ENCODE measurements at regions not wholly inside any gene's neighbourhood (a gene's known extent, or its start where the extent isn't known, plus 50 kb on each side); places are given as distances from the start of the nearest gene placed in this dataset.

GRCh38 chr13:65594298-65594781, 1635.8 kb downstream of the PCDH9 start:
- H4K91ac ChIP-seq (ENCODE audit: insufficient read length, low read depth, low read length), result no peak overlapping the region
- H3K27me3 Mint-ChIP-seq (ENCODE audit: low read depth), result peaks cover 7% of the 10 kb centered on the region; the same call in 1 of the 2 replicates
- TF ChIP-seq CTCF (conservative IDR thresholded peaks at IDR 0.05), result no peak
- no peak overlapping the region for H3K56ac ChIP-seq (ENCODE audit: insufficient read length, low read depth, low read length)
- no peak overlapping the region for H2AFZ ChIP-seq (ENCODE audit: low read length)
- H3K18ac ChIP-seq (ENCODE audit: insufficient read length, low read depth, low read length), result no peak overlapping the region
- H3T11ph ChIP-seq (ENCODE audit: low read length), result no peak overlapping the region
- H3K4me2 ChIP-seq (ENCODE audit: insufficient read depth, insufficient read length, low read length), result no peak overlapping the region
- no peak overlapping the region for H4K8ac ChIP-seq (replicated peaks; ENCODE audit: insufficient read length, low read depth, low read length)
- H2BK20ac ChIP-seq (ENCODE audit: low read depth, low read length, poor library complexity, severe bottlenecking), result no peak overlapping the region
- no peak overlapping the region for H3K14ac ChIP-seq (ENCODE audit: insufficient read depth, low read length)
- H3K9me3 ChIP-seq (ENCODE audit: control insufficient read depth, low read depth, low read length), result no peaks in the 10 kb centered on the region
- H2BK12ac ChIP-seq (ENCODE audit: insufficient read length, low read depth, low read length), result no peak overlapping the region
- no peak overlapping the region for H2AK5ac ChIP-seq (ENCODE audit: insufficient read length, low read length)
- H2BK15ac ChIP-seq (ENCODE audit: low read depth, low read length), result no peak overlapping the region
- H3K9ac ChIP-seq (ENCODE audit: extremely low read depth, insufficient read length, low read length), result no peak overlapping the region
- H2BK120ac ChIP-seq (ENCODE audit: low read depth, low read length, poor library complexity, severe bottlenecking), result no peak overlapping the region
- H3K79me2 ChIP-seq (ENCODE audit: insufficient read depth, low read length), result no peaks in the 10 kb centered on the region
- peaks cover 0 to 10% (median 5%) of the 10 kb centered on the region in 3 experiments; a peak in 3 of 7 replicates for H3K36me3 Mint-ChIP-seq (ENCODE audit: insufficient read depth in 1 of 3, low read depth in 3 of 3)
- H3K23ac ChIP-seq (ENCODE audit: insufficient read length, low read depth, low read length), result no peak overlapping the region
- H3K9me3 Mint-ChIP-seq, result peaks cover 9 to 13% of the 10 kb centered on the region in 2 experiments
- no peaks in the 10 kb centered on the region for H3K4me1 Mint-ChIP-seq
- no peak for DNase-seq
- no peak overlapping the region for H2BK5ac ChIP-seq (ENCODE audit: insufficient read length, low read length)
- WGBS (ENCODE audit: extremely low coverage, insufficient read length, low lambda C conversion rate), result no CpG with 5 or more reads among the region's 1 CpG
- no peak overlapping the region for H3K27ac Mint-ChIP-seq
- no peak overlapping the region for H3K27ac ChIP-seq (ENCODE audit: insufficient read length, low read depth, low read length)
- no peaks in the 10 kb centered on the region for H3K27me3 ChIP-seq (ENCODE audit: insufficient read depth, low read length)
- H4K5ac ChIP-seq (ENCODE audit: insufficient read length, low read depth, low read length), result no peak overlapping the region
- H3K4ac ChIP-seq (ENCODE audit: low read depth, low read length), result no peak overlapping the region
- H3K4me3 Mint-ChIP-seq, result no peak overlapping the region
- H3K79me1 ChIP-seq (ENCODE audit: insufficient read depth, low read depth, low read length, poor library complexity, severe bottlenecking), result no peaks in the 10 kb centered on the region
- H3K23me2 ChIP-seq (ENCODE audit: insufficient read length, low read depth, low read length, poor library complexity, severe bottlenecking), result no peaks in the 10 kb centered on the region
- H4K20me1 ChIP-seq (ENCODE audit: control insufficient read depth, insufficient read depth, insufficient read length), result no peaks in the 10 kb centered on the region
- no peaks in the 10 kb centered on the region for H3K4me1 ChIP-seq (ENCODE audit: insufficient read depth, low read length)
